SU-DHL-6 (cell line): ENCODE measurements at regions not wholly inside any gene's neighbourhood (a gene's known extent, or its start where the extent isn't known, plus 50 kb on each side); places are given as distances from the start of the nearest gene placed in this dataset.

ENCODE experiments used
- EZH2phosphoT487 ChIP-seq: fragments of 200-600 bp; sonication (generic), shearing (Covaris generic); conservative IDR thresholded peaks from 2 replicates; pipeline ENCODE4 v1.6.1; 2018; ENCODE audit warnings: mild to moderate bottlenecking, antibody characterized with exemption, low read length, moderate library complexity, mixed read lengths
- TF ChIP-seq, protein P1 (sequence below): fragments of 200-600 bp; sonication (generic); IDR thresholded peaks from one replicate; pipeline ENCODE4 v1.5.1; 2017; ENCODE audit warnings: antibody characterized with exemption, mild to moderate bottlenecking, low read length, moderate library complexity; ENCODE audit not compliant: insufficient read depth, poor library complexity, severe bottlenecking

GRCh38 chr2:525021-525420 lies 152.2 kb downstream of the TMEM18 start:
- TF ChIP-seq, protein P1, sequence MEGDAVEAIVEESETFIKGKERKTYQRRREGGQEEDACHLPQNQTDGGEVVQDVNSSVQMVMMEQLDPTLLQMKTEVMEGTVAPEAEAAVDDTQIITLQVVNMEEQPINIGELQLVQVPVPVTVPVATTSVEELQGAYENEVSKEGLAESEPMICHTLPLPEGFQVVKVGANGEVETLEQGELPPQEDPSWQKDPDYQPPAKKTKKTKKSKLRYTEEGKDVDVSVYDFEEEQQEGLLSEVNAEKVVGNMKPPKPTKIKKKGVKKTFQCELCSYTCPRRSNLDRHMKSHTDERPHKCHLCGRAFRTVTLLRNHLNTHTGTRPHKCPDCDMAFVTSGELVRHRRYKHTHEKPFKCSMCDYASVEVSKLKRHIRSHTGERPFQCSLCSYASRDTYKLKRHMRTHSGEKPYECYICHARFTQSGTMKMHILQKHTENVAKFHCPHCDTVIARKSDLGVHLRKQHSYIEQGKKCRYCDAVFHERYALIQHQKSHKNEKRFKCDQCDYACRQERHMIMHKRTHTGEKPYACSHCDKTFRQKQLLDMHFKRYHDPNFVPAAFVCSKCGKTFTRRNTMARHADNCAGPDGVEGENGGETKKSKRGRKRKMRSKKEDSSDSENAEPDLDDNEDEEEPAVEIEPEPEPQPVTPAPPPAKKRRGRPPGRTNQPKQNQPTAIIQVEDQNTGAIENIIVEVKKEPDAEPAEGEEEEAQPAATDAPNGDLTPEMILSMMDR = no peak
- TF ChIP-seq EZH2phosphoT487 = no peak
